Keratinocyte (primary cell): ENCODE measurements at regions not wholly inside any gene's neighbourhood (a gene's known extent, or its start where the extent isn't known, plus 50 kb on each side); places are given as distances from the start of the nearest gene placed in this dataset.

Experiments
- DNase-seq: peaks from one replicate; pipeline ENCODE4 v3.0.0-alpha.2; 2011; ENCODE audit warnings: low read depth, missing footprints, low spot score
- FAIRE-seq: peaks from 2 replicates; lab custom pipeline; 2011; peaks lifted over from hg19 to GRCh38; lab: Jason Lieb, UNC
- H2AFZ ChIP-seq: 2 replicates; pipeline ENCODE4 v1.6.0; 2012; ENCODE audit warnings: low read length, control low read depth, inconsistent platforms; ENCODE audit not compliant: control insufficient read depth
- H3K27ac ChIP-seq: 2 replicates; pipeline ENCODE4 v1.5.1; 2011; ENCODE audit warnings: low read length; ENCODE audit not compliant: control insufficient read depth, insufficient read depth
- H3K27me3 ChIP-seq: 3 replicates; pipeline ENCODE4 v1.6.0; 2011; ENCODE audit warnings: low read length; ENCODE audit not compliant: control insufficient read depth, insufficient read depth; ENCODE audit errors: extremely low read depth
- H3K36me3 ChIP-seq, 2 experiments: 2 replicates in 1 of 2; 3 replicates in 1 of 2; pipeline ENCODE4 v1.5.1; 2011; ENCODE audit warnings: low read length in 2 of 2, mild to moderate bottlenecking in 1 of 2; ENCODE audit not compliant: control insufficient read depth in 2 of 2, insufficient read depth in 2 of 2; ENCODE audit errors: extremely low read depth in 1 of 2
- H3K4me1 ChIP-seq: 3 replicates; pipeline ENCODE4 v1.5.1; 2011; ENCODE audit warnings: low read length; ENCODE audit not compliant: control insufficient read depth, insufficient read depth; ENCODE audit errors: extremely low read depth
- H3K4me2 ChIP-seq: 3 replicates; pipeline ENCODE4 v1.6.0; 2011; ENCODE audit warnings: low read depth, low read length; ENCODE audit not compliant: control insufficient read depth, insufficient read depth; ENCODE audit errors: extremely low read depth
- H3K4me3 ChIP-seq, 3 experiments: fragments of 200-600 bp in 1 of 3; sonication (generic) in 1 of 3; 2 replicates in 2 of 3; 3 replicates in 1 of 3; pipeline ENCODE4 v1.5.1; 2011 to 2016; ENCODE audit warnings: low read length in 3 of 3, mild to moderate bottlenecking in 3 of 3, control low read depth in 2 of 3, inconsistent platforms in 1 of 3, low read depth in 1 of 3, mixed read lengths in 1 of 3, mixed run types in 1 of 3, moderate library complexity in 1 of 3; ENCODE audit not compliant: control insufficient read depth in 2 of 3, insufficient read depth in 2 of 3; ENCODE audit errors: extremely low read depth in 1 of 3
- H3K79me2 ChIP-seq: 2 replicates; pipeline ENCODE4 v1.6.0; 2012; ENCODE audit warnings: low read length; ENCODE audit not compliant: control insufficient read depth, insufficient read depth
- H3K9ac ChIP-seq: 3 replicates; pipeline ENCODE4 v1.6.0; 2011; ENCODE audit warnings: low read length; ENCODE audit not compliant: control insufficient read depth, insufficient read depth; ENCODE audit errors: extremely low read depth
- H3K9me1 ChIP-seq: 3 replicates; pipeline ENCODE4 v1.6.0; 2011; ENCODE audit warnings: low read length; ENCODE audit not compliant: control insufficient read depth, insufficient read depth; ENCODE audit errors: extremely low read depth
- H3K9me3 ChIP-seq: 2 replicates; pipeline ENCODE4 v1.5.1; 2012; ENCODE audit warnings: low read depth, low read length; ENCODE audit not compliant: control insufficient read depth
- H4K20me1 ChIP-seq: 3 replicates; pipeline ENCODE4 v1.6.0; 2011; ENCODE audit warnings: low read length; ENCODE audit not compliant: control insufficient read depth, insufficient read depth; ENCODE audit errors: extremely low read depth
- EZH2 ChIP-seq: IDR thresholded peaks from one replicate; pipeline ENCODE4 v1.6.1; 2012; ENCODE audit warnings: inconsistent platforms, mild to moderate bottlenecking, low read length, moderate library complexity
- dilution Hi-C: fragments of 300-500 bp; cut with MboI; formaldehyde crosslinking; loops from one replicate; pipeline ENCODE4 v1.7.0; 2020; ENCODE audit warnings: low sequenced_read_pairs; ENCODE audit not compliant: extremely low pct_ligation_motif_present
- TF ChIP-seq, protein P1 (sequence below), 3 experiments: IDR thresholded peaks in 1 of 3; conservative IDR thresholded peaks in 1 of 3; optimal IDR thresholded peaks in 1 of 3; 2 replicates in 2 of 3; 3 replicates in 1 of 3; pipeline versions ENCODE3 to v1.5.1; 2011; ENCODE audit warnings: low read length in 3 of 3, mild to moderate bottlenecking in 3 of 3, moderate library complexity in 2 of 3, control low read depth in 1 of 3, inconsistent platforms in 1 of 3; ENCODE audit not compliant: insufficient read depth in 2 of 3; ENCODE audit errors: extremely low read depth in 1 of 3

DNA sequence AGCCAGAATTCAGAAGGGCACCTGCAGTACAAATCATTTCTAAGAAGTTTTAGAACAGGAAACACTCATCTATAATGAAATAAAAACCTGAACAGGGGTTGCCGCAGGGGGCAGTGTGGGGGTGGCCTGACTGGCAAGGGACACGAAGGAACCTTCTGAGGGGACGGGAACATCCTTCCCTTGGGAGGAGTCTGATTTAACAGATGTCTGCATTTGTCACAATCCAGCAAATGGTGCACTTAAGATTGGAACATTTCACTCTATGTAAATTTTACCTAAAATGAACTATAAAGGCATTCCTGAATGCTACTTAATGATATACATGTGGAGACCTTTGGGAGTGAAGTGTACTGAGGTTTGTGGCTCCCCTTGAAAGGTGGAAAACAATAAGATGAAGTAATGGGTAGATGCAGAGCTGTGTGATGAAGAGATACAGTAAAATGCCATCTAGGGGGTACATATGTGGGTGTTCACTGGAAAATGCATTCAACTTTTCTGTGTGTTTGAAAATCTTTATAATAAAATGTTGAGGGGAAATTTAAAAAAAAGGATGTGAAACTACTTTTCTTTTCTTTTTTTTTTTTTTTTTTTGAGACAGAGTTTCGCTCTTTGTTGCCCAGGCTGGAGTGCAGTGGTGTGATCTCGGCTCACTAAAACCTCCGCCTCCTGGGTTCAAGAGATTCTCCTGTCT is 89.5 kb downstream of the SNX5 start:
- H3K9ac ChIP-seq = no peak overlapping the region
- no peaks in the 10 kb centered on the region for H3K36me3 ChIP-seq
- no peak for TF ChIP-seq EZH2
- TF ChIP-seq, protein P1, sequence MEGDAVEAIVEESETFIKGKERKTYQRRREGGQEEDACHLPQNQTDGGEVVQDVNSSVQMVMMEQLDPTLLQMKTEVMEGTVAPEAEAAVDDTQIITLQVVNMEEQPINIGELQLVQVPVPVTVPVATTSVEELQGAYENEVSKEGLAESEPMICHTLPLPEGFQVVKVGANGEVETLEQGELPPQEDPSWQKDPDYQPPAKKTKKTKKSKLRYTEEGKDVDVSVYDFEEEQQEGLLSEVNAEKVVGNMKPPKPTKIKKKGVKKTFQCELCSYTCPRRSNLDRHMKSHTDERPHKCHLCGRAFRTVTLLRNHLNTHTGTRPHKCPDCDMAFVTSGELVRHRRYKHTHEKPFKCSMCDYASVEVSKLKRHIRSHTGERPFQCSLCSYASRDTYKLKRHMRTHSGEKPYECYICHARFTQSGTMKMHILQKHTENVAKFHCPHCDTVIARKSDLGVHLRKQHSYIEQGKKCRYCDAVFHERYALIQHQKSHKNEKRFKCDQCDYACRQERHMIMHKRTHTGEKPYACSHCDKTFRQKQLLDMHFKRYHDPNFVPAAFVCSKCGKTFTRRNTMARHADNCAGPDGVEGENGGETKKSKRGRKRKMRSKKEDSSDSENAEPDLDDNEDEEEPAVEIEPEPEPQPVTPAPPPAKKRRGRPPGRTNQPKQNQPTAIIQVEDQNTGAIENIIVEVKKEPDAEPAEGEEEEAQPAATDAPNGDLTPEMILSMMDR (optimal IDR thresholded peaks at IDR 0.05 in 1 of 3, IDR thresholded peaks at IDR 0.05 in 1 of 3, conservative IDR thresholded peaks at IDR 0.05 in 1 of 3; ENCODE audit: extremely low read depth in 1 of 3, insufficient read depth in 2 of 3, low read length in 3 of 3) = no peak
- H4K20me1 ChIP-seq = no peaks in the 10 kb centered on the region
- no peak for FAIRE-seq
- H3K9me3 ChIP-seq = no peaks in the 10 kb centered on the region
- H3K27me3 ChIP-seq = peaks cover 16% of the 10 kb centered on the region
- no peaks in the 10 kb centered on the region for H3K9me1 ChIP-seq
- no peak overlapping the region for H3K27ac ChIP-seq
- dilution Hi-C loops = no loop called here
- H2AFZ ChIP-seq = no peak overlapping the region
- H3K4me2 ChIP-seq = no peak overlapping the region
- H3K4me3 ChIP-seq = no peak overlapping the region
- H3K79me2 ChIP-seq = no peaks in the 10 kb centered on the region
- peaks cover under 1% of the 10 kb centered on the region for H3K4me1 ChIP-seq
- no peak for DNase-seq

DNA sequence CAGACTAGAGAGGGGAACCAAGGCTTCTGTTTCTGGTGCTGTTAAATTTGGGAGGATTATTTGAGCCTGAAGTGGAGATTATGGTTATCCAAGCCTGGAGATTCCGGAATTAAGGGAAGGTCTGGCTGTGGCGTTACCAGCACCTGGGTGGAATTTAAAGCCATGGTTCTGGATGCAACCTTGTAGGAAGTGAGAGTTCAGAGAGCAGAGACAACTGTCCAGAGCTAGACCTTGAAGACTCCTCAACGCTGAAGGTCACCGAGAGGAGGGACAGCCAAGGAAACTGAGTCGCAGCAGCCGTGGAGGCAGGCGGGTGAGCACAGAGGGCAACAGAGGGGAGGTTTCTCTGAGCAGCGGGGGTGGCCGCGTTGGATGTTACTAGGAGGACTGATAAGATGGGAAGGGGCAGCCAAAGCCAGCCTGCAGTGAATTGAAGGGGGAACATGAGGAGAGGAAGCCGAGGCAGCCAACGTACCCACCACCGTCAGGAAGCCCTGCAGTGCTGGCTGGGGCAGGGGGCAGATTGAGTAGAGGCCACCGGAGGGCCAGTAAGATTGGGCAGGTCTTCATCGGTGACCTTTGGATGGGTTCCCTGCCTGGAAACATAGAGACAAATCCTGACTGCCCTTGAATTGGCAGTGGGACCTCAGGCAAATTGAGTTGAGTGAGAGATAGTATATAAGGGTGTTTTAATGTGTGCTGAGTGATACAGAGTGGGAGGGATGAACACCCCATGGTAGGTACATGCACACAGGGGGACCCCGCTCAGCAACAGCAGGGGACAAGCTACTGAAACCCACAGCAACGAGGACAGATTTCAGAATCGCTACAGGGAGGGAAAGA is 90.3 kb downstream of the SNX5 start:
- H2AFZ ChIP-seq = no peak overlapping the region
- no peak for TF ChIP-seq EZH2
- TF ChIP-seq, protein P1 (optimal IDR thresholded peaks at IDR 0.05 in 1 of 3, IDR thresholded peaks at IDR 0.05 in 1 of 3, conservative IDR thresholded peaks at IDR 0.05 in 1 of 3; ENCODE audit: extremely low read depth in 1 of 3, insufficient read depth in 2 of 3, low read length in 3 of 3) = no peak
- H4K20me1 ChIP-seq = no peaks in the 10 kb centered on the region
- H3K9ac ChIP-seq = no peak overlapping the region
- H3K9me3 ChIP-seq = no peaks in the 10 kb centered on the region
- H3K9me1 ChIP-seq = no peaks in the 10 kb centered on the region
- no peak overlapping the region for H3K4me2 ChIP-seq
- dilution Hi-C loops = no loop called here
- H3K4me3 ChIP-seq = no peak overlapping the region
- no peak overlapping the region for H3K27ac ChIP-seq
- DNase-seq (no peak), FAIRE-seq (no peak)
- H3K79me2 ChIP-seq = no peaks in the 10 kb centered on the region
- peaks cover 16% of the 10 kb centered on the region for H3K27me3 ChIP-seq
- no peaks in the 10 kb centered on the region for H3K4me1 ChIP-seq
- no peaks in the 10 kb centered on the region for H3K36me3 ChIP-seq
